A204.1 (cell line): ENCODE measurements at regions not wholly inside any gene's neighbourhood (a gene's known extent, or its start where the extent isn't known, plus 50 kb on each side); places are given as distances from the start of the nearest gene placed in this dataset.
"Not testable (repeated sequence)": the region's sequence is repeated elsewhere in the genome, so short reads cannot be mapped to it uniquely, and the experiment has no call there.

Experiments
- FAIRE-seq: peaks from 2 replicates; lab custom pipeline; 2012; peaks lifted over from hg19 to GRCh38; lab: Jason Lieb, UNC

GRCh38 chr10:108663587-108663986 lies 1259.7 kb downstream of the XPNPEP1 start:
- no peak for FAIRE-seq

DNA sequence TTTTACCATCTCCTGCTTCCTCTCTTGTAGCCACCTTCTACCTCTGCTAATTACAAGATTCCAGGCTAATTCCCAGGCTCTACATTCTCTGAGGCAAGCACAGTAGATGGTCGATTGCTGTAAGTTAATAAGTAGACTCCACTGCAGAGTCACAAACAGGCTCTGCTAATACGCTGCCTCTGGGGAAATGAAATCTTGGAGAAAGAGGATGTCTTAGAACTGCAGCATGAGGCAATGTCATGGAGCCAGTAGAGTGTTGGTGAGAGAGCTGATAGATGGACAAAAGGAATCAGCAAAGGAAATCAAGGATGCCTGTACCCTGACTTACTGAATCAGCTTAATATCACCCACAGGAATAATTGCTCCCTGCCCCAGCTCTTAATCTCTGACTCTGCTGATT lies 1260.3 kb downstream of the XPNPEP1 start:
- FAIRE-seq, result no peak

GRCh38 chr10:108655057-108655456 lies 1268.3 kb downstream of the XPNPEP1 start:
- FAIRE-seq, result no peak

GRCh38 chr10:108653531-108653930 lies 1269.8 kb downstream of the XPNPEP1 start:
- no peak for FAIRE-seq

- no peak for FAIRE-seq
These were observed 1284.3 kb downstream of the XPNPEP1 start for GRCh38 chr10:108639010-108639409.

DNA sequence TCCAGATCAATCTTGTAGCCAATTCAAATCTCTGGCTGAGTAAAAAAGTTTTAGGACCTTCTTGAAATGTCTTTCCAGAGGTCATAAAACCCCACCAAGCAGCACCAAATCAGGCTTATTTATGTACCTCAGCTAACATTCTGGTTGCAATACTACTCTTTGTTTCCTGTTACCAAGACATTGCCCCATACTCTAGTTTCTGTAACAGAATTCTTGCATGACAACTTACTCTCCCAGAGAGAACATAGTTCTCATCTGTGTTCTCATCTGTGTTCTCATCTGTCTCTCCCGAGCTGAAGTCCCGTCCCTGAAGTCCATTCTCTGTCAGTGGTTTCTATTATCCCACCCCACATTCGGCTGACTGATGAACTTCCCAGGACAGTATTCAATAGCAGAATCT lies 1285.1 kb downstream of the XPNPEP1 start:
- FAIRE-seq, result no peak

- no peak for FAIRE-seq
These were observed 1290.3 kb downstream of the XPNPEP1 start for GRCh38 chr10:108633046-108633445.

DNA sequence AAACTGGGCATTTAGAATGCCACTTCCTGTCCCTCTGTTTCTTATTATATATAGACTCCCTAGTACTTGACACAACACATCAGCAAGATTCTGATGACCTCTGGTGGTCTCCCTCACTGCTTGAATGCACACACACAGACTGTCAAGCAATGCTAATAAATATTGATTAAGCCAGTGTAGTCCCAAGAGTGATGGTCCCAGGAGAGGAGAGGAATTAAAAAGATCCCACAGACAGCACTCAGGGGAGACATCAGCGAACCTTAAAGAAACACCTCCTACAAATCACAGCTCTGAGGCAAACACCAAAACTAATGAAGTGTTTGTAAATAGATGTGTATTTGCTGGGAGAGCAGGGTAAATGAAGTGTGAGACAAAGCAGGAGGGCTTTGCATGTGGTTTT lies 1291.2 kb downstream of the XPNPEP1 start:
- FAIRE-seq, result no peak

DNA sequence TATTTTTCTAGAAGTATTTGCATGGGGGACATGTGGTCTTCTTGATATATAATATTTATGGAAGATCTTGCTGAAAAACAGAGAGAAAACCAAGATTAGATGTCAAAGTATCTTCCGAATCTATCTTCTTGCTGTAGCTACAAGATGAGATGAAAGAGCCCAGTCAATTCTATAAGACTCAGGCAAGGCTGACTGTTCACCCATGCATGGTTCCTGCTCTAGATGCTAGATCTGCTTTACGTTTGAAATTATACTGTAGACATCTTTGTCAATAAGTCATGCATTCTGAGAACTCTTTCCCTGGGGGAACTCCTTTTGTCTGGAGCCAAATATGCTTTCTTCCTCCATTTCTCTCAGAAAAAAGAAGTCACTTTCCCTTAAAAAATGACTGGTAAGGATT lies 1292.0 kb downstream of the XPNPEP1 start:
- FAIRE-seq, result no peak

GRCh38 chr10:108629834-108630233 lies 1293.5 kb downstream of the XPNPEP1 start:
- FAIRE-seq, result no peak

- no peak for FAIRE-seq
These were observed 1299.3 kb downstream of the XPNPEP1 start for GRCh38 chr10:108624052-108624451.

- FAIRE-seq, result no peak
These were observed 1302.3 kb downstream of the XPNPEP1 start for GRCh38 chr10:108620821-108621534.

DNA sequence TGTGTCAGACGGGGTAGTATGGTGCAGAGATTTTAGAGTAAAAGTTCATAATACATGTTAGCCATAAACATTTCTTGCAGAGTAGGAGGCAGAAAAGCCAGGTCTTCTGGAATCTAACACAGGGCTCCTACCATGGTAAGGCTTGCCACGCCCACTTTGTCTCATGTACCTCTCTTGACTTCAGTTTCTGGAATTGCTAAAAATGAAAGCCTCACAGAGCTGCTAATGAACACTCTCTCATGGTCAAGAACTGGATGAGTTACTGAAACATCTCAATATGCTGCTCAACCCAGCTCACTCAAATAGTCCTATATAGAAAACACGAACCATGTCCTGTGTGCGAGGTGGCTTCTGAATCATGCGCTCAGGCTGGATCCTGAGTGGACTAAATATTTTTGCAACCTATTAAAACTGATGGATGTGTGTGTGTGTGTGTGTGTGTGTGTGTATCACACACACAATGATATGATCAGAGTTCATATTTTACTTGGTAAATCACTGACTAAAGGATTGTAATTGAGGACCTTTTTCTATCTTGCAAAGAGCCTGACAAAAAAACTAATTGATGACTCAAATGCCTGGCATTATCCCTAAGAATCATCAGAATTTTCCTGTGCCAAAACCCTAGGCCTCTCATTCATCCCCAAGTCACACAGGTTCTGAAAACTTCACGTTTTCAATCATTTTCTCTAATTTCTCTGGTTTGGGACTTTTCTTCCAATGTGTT lies 1306.6 kb downstream of the XPNPEP1 start:
- FAIRE-seq, result no peak

- FAIRE-seq, result no peak
These were observed 1307.6 kb downstream of the XPNPEP1 start for GRCh38 chr10:108615576-108616320.

- FAIRE-seq, result no peak
These were observed 1310.8 kb downstream of the XPNPEP1 start for GRCh38 chr10:108612485-108612884.

- FAIRE-seq, result no peak
These were observed 1314.5 kb downstream of the XPNPEP1 start for GRCh38 chr10:108608860-108609259.

DNA sequence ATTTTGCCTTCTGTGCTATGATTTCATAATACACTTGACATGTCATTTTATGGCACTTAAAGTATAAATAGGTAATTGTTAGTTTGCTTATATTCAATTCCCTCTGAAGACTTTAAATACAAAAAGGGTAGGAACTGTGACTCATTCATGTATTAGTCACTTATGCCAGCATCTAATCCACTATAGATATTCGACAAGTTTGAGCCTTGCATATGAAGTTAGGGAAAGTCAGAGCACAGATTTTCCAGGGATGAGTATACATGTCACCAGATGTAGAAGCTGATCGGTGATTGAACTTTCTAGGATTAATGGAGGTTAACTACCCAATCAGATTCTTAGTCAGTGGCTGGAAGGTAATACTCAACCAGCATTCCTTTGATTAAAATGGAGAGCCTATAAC lies 1321.5 kb downstream of the XPNPEP1 start:
- FAIRE-seq, result no peak

GRCh38 chr10:108600511-108600910 lies 1322.8 kb downstream of the XPNPEP1 start:
- FAIRE-seq, result not testable (repeated sequence)

- not testable (repeated sequence) for FAIRE-seq
These were observed 1324.0 kb downstream of the XPNPEP1 start for GRCh38 chr10:108599317-108599716.

- no peak for FAIRE-seq
These were observed 1324.5 kb downstream of the XPNPEP1 start for GRCh38 chr10:108598831-108599230.

DNA sequence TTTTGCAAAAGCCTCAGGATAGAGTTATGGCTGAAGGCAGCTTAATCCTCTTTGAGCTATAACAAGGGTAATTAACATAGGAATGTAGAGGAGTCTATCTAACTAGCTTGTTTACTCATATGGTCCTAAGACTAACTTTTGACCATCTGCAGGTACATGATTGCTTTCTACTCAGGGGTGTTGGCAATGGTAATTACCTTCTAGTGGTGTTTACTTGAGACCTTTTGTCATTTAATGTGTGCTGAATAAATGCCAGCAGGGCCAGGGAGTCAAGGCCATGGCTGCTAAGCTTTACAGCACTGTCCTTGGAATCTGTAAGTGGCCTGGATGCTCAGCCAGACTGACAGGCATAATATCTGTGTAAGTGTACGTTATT lies 1325.0 kb downstream of the XPNPEP1 start:
- FAIRE-seq, result no peak

- no peak for FAIRE-seq
These were observed 1325.5 kb downstream of the XPNPEP1 start for GRCh38 chr10:108597657-108598319.

DNA sequence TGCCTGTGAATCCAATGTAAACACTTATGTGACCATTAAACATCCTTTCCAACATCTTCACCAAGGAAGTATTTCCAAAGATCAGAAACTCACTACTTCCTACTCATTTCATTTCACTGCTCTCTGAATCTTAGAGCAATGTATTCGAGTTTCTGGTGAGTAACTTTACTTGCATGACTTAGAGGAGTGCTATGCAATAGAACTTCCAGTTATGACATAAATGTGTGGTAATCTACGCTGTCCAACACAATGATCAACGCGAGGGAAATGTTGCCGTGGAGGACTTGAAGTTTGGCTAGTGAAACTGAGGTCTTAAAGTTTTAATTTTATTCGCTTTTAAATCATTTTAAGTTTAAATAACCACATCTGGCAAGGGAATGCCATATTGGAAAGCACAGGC lies 1326.3 kb downstream of the XPNPEP1 start:
- FAIRE-seq, result no peak
